Osteoblast (primary cell): ENCODE measurements at regions not wholly inside any gene's neighbourhood (a gene's known extent, or its start where the extent isn't known, plus 50 kb on each side); places are given as distances from the start of the nearest gene placed in this dataset.

Source experiments
- DNase-seq: peaks from one replicate; pipeline ENCODE4 v3.0.0; 2011; ENCODE audit warnings: low spot score, mixed read lengths; ENCODE audit not compliant: insufficient read length; ENCODE audit errors: missing footprints
- H2AFZ ChIP-seq: 2 replicates; pipeline ENCODE4 v1.6.0; 2011; ENCODE audit warnings: mild to moderate bottlenecking, low read length
- H3K27ac ChIP-seq: 2 replicates; pipeline ENCODE4 v1.5.1; 2011; ENCODE audit warnings: mild to moderate bottlenecking, low read depth, low read length, moderate library complexity
- H3K27me3 ChIP-seq: 2 replicates; pipeline ENCODE4 v1.6.0; 2012; ENCODE audit warnings: mild to moderate bottlenecking, control low read depth, inconsistent platforms, low read length, moderate library complexity; ENCODE audit not compliant: insufficient read depth
- H3K36me3 ChIP-seq: 2 replicates; pipeline ENCODE4 v1.5.1; 2011; ENCODE audit warnings: mild to moderate bottlenecking, low read length, control low read depth, moderate library complexity; ENCODE audit not compliant: insufficient read depth
- H3K4me1 ChIP-seq: 2 replicates; pipeline ENCODE4 v1.5.1; 2011; ENCODE audit warnings: mild to moderate bottlenecking, low read length, control low read depth, moderate library complexity; ENCODE audit not compliant: insufficient read depth
- H3K4me2 ChIP-seq: 2 replicates; pipeline ENCODE4 v1.6.0; 2011; ENCODE audit warnings: mild to moderate bottlenecking, low read length; ENCODE audit not compliant: insufficient read depth
- H3K4me3 ChIP-seq: fragments of 200-600 bp; sonication (generic); 3 replicates; pipeline ENCODE4 v1.5.1; 2012; ENCODE audit warnings: mild to moderate bottlenecking, low read length, inconsistent platforms; ENCODE audit not compliant: insufficient read depth
- H3K79me2 ChIP-seq: 2 replicates; pipeline ENCODE4 v1.6.0; 2012; ENCODE audit warnings: mild to moderate bottlenecking, low read length, control low read depth, inconsistent platforms; ENCODE audit not compliant: insufficient read depth
- H3K9me3 ChIP-seq: 2 replicates; pipeline ENCODE4 v1.5.1; 2011; ENCODE audit warnings: low read depth, low read length, control low read depth
- H4K20me1 ChIP-seq: 2 replicates; pipeline ENCODE4 v1.6.0; 2012; ENCODE audit warnings: mild to moderate bottlenecking, low read length, control low read depth; ENCODE audit not compliant: insufficient read depth
- CTCF ChIP-seq: IDR thresholded peaks from 2 replicates; pipeline ENCODE4 v1.5.1; 2011; ENCODE audit warnings: mild to moderate bottlenecking, low read depth, low read length, moderate library complexity; ENCODE audit errors: extremely low read depth

- H4K20me1 ChIP-seq = no peaks in the 10 kb centered on the region
- H3K4me3 ChIP-seq = no peak overlapping the region
- H3K79me2 ChIP-seq = no peaks in the 10 kb centered on the region
- H3K27me3 ChIP-seq = no peaks in the 10 kb centered on the region
- peak overlapping the region; percentile 3 for H2AFZ ChIP-seq
- H3K27ac ChIP-seq = peak overlapping the region; percentile 60
- no peak for TF ChIP-seq CTCF
- no peak for DNase-seq
- H3K4me1 ChIP-seq = peaks cover 14% of the 10 kb centered on the region
- H3K36me3 ChIP-seq = no peaks in the 10 kb centered on the region
- H3K9me3 ChIP-seq = no peaks in the 10 kb centered on the region
- H3K4me2 ChIP-seq = peak overlapping the region; percentile 3
These were observed 365.2 kb downstream of the SPATA31D1 start for GRCh38 chr9:82353631-82354278.

GRCh38 chr9:82354279-82354659 lies 365.7 kb downstream of the SPATA31D1 start:
- Histone ChIP-seq H3K27me3 (no peaks in the 10 kb centered on the region), H3K36me3 (no peaks in the 10 kb centered on the region), H3K4me1 (peaks cover 14% of the 10 kb centered on the region), H4K20me1 (no peaks in the 10 kb centered on the region), H3K79me2 (no peaks in the 10 kb centered on the region), H2AFZ (peak overlapping the region; percentile 3), H3K4me3 (no peak overlapping the region), H3K9me3 (no peaks in the 10 kb centered on the region), H3K4me2 (peak overlapping the region; percentile 3), H3K27ac (peak overlapping the region; percentile 77)
- TF ChIP-seq CTCF = no peak
- DNase-seq = peak; percentile 73

GRCh38 chr9:82356131-82356530 lies 367.6 kb downstream of the SPATA31D1 start:
- Histone ChIP-seq H3K36me3 (no peaks in the 10 kb centered on the region), H3K9me3 (no peaks in the 10 kb centered on the region), H3K4me1 (peaks cover 14% of the 10 kb centered on the region), H3K4me3 (no peak overlapping the region), H4K20me1 (no peaks in the 10 kb centered on the region), H3K27ac (no peak overlapping the region), H2AFZ (no peak overlapping the region), H3K27me3 (no peaks in the 10 kb centered on the region), H3K79me2 (no peaks in the 10 kb centered on the region), H3K4me2 (no peak overlapping the region)
- no peak for DNase-seq
- no peak for TF ChIP-seq CTCF

GRCh38 chr9:82356871-82357270 lies 368.3 kb downstream of the SPATA31D1 start:
- Histone ChIP-seq H3K9me3 (no peaks in the 10 kb centered on the region), H3K27ac (no peak overlapping the region), H3K36me3 (no peaks in the 10 kb centered on the region), H2AFZ (peak overlapping the region; percentile 70), H3K4me1 (peaks cover 14% of the 10 kb centered on the region), H3K27me3 (no peaks in the 10 kb centered on the region), H3K79me2 (no peaks in the 10 kb centered on the region), H3K4me3 (no peak overlapping the region), H3K4me2 (no peak overlapping the region), H4K20me1 (no peaks in the 10 kb centered on the region)
- no peak for TF ChIP-seq CTCF
- DNase-seq = no peak
